COLO829 (cell line): ENCODE measurements at regions not wholly inside any gene's neighbourhood (a gene's known extent, or its start where the extent isn't known, plus 50 kb on each side); places are given as distances from the start of the nearest gene placed in this dataset.
A peak's percentile ranks its signal among the peaks of the same experiment; 100 is the strongest.
"Not testable (repeated sequence)": the region's sequence is repeated elsewhere in the genome, so short reads cannot be mapped to it uniquely, and the experiment has no call there.

Experiments used
- DNase-seq: peaks from one replicate; pipeline ENCODE4 v3.0.0; 2012; ENCODE audit warnings: low spot score

- no peak for DNase-seq
These were observed 478.0 kb upstream of the KLF6 start for GRCh38 chr10:4262870-4263600.

- DNase-seq = no peak
These were observed 477.4 kb upstream of the KLF6 start for GRCh38 chr10:4262449-4262848.

DNA sequence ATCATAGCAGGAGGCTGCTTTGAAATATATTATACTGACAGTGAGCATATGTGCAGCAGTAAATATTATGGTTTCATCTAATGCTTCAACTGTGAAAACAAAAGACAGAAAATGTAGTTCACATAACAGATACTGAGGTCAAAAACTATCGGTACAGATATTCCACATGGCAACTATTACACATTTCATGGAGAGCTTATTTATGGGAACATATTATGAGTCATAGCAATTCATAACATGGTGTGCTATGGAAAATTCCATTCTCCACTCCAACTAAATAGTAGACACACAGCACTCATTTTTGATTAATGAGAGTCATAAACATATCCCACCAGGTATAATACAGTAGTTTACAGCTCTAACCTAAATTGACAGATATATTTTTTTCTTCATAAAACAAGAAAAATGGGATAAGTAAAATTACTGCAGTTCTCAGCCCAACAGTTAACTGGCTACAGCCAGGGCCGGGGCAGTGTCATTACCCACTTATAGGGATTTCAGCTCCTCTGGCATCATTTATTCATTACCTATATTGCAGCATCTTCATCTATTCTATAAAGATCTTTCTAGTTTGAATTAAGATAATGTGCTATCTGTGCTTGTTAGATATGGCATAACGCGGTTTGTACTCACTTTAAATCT lies 475.6 kb upstream of the KLF6 start:
- no peak for DNase-seq

DNA sequence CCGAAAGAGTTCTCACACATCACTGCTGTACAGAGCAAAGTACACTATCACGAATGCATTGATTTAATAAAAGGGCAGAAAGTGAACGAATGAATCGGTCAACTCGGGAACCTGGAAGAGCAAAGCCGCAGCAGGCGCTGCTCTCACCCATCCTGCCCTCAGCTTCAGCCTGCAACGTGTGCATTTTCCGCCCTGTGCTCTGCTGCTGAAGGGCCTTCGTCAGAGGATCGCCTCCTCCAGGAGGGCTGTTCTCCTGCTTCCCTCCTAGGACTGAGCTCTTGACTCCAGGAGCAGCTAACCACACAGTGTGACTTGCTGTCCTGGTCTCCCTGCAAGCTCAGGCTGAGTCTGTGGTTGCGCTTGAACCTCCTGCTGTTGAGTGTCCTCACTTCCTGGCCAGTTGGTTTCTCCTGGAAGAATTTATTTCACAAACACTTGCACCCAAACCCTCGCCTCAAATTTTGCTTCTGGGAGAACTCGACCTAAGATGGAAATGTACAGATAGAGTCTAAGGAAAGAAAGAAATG lies 473.0 kb upstream of the KLF6 start:
- no peak for DNase-seq

DNA sequence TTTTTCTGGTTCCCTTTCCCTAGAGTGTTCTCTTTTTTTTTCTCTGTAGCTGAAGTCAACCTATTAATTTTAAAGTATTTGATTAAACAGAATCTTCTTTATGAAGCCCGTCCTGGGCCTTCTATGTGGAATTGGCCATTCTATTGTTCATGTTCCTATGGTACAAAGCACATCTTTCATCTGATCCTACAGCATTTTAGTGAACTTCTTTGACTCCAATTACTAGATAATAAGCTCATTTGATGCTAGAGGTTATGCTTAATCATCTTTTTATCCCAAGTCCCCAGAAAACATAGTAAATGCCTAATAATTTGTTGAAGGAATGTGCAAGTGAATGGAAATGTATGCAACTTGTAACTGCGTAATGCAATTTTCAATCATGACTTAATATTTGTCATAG lies 472.0 kb upstream of the KLF6 start:
- peak; percentile 45 for DNase-seq

DNA sequence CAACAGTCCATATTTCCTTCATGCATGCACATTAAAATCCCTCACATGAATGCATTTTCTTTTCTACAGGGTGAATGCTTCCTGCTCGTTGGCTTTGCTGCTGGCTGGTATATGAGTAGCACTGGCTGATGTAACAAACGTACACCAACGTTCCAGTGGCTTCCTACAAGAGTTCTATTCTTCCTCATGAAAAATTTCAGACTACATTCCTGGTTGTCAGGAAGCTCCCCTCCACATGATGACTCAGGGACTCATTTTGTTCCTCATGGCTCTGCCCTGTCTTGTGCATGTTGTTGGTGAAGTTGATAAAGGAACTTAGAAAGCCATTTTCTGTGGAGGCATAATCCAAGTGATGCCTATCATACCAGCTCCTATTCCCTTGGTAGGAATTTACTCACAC lies 470.7 kb upstream of the KLF6 start:
- no peak for DNase-seq

GRCh38 chr10:4254101-4254994 lies 469.3 kb upstream of the KLF6 start:
- DNase-seq = no peak

DNA sequence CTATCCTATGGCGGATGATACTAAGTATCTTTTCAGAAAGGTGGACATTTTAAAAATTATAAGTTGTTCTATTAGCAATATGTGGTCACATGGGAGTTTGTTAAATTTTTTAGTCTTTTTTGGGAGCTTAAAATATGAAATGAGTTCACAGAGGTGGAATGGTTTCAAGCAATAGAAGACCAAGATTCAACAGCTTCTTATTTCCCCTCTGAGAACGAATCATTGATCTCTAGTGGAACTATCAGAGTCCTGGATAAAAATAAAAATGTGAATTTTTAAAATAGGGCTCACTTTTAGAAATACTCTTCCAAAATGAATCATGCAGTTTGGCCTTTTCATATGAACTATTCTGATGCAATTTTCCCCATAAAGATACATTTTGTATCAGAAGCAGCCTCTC lies 467.7 kb upstream of the KLF6 start:
- DNase-seq = no peak

- no peak for DNase-seq
These were observed 465.5 kb upstream of the KLF6 start for GRCh38 chr10:4250587-4250887.

DNA sequence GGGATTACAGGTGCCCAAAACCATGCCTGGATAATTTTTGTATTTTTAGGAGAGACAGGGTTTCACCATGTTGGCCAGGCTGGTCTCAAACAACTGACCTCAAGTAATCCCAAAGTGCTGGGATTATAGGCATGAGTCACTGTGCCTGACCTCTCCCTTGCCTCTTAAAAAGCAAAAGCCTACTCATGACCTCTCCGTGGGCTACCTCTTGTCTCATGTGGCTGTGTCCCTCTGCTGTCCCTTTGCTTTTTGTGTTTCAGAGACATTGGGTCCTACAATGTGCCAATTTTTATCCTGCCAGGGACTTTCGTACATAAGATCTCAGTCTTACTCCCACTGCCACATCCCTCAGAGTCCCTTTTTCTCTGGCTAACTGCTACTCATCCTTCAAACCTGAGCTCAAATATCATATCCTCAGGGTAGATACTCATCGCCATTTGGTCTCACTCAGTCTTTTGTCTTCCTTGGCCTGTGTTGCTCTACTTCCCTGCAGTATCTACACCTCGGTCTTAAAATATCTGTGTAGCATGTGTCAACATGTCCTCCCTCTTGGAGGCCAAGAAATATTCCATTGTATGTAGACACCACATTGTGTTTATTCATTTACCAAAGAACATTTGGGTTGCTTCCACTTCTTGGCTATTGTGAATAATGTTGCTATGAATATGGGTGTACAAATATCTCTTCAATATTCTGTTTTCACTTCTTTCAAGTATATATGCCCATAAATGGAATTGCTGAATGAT lies 465.0 kb upstream of the KLF6 start:
- no peak for DNase-seq

- DNase-seq = no peak
These were observed 462.4 kb upstream of the KLF6 start for GRCh38 chr10:4247379-4247778.

DNA sequence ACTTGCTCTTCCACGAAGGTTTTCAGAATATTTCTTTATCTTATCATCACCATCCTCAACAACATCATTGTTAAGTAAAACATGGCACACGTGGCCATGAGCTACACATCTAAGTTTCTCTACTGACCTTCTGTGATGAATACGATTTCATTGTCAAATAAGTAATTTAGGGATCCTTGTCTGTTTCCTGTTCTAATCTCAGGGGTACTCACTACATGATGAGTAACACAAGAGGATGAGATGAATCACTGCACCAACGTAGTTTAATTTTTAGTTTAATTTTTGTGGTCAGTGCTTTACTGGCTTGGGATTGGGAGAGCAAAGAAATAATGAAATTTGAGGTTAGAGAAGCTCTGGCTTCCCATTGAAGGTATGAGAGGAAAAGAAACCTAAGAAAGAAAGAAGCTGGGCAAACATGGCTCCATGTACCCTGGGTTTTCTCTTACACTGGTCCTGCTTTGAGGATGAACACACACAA lies 461.9 kb upstream of the KLF6 start:
- DNase-seq = no peak

DNA sequence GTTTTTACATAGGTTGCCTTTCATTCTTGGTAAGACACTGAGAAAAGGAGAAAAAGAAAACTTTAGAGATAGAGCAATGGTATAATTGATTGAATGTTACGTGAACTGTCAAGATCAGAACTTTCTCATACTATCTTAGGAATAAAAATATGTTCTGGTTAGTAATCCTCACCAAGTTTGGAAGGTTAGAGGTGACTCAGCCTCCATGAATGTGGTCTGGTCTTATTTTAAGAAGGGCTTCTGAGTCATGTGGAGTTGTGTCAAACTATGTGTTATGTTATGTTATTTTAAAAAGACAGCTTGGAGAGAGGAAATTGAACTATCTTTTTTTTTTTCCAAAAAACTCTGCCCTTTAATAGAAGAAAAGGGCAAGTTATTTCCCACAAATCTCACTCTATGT lies 458.6 kb upstream of the KLF6 start:
- peak; percentile 52 for DNase-seq

DNA sequence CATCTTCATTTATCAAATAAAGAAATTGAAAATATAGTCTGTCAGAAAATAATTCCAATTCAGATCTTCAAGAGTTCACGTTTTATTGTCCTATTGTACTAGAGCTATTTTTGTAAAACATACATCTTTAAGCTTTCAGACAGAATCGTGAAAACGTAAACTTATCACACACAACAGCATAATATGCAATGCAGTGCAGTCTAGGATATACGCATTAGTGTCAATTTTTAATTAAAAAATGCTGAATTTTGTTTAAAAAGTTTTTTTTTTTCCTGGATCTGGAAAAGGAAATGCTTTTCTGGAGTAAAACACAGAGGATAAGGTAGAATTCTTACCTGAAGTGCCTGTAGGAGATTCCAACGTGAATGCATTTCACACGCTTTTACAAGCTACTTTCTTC lies 458.2 kb upstream of the KLF6 start:
- DNase-seq = no peak

DNA sequence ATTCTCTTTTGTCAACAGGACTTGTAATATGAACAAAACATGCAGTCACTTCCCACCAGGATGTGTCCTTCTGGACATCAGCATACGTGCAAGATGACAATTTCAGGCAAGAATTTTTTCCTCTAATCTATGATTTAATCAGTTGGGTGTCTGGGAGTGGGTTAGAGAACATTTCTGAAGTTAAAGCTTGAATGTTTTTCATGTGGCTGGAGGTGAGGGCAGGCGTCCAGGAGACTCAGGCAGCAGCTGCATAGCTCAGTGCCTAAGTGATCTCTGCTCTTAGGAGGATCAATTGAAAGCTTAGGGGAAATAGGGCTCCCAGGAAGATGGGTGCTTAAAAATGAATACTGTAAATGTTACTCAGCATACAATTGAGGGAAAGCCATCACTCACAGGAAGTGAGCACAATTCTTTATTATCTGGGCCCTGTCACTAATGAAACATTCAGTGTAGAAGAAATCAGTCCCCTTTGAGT lies 457.6 kb upstream of the KLF6 start:
- no peak for DNase-seq

GRCh38 chr10:4241724-4242345 lies 456.8 kb upstream of the KLF6 start:
- peak; percentile 58 for DNase-seq

DNA sequence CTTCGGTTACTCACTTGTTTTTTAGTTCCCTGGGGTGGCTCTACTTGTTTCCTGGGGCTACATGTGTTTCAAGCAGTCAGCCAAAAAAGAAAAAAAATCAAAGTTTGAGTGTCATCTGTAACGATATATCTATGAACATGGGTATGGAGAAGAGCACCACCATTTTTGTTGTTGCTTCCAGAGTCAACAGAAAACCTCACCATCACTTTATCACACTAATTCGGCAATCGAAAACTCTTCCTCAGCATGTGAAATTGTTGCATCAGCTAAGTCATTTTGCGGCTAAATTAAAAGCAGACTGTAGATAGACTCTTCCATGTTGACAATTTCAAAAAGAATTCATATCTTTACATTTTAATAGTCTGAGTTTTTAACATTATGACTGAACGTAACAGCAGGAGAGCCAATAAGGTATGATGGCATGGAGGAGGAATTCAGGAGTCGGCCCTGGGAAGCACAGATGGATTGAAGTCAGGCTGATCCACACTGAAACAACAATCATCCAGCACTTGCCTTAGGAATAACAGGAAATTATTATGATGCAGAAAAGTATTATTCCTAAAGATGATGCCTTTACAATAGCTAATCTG lies 455.7 kb upstream of the KLF6 start:
- no peak for DNase-seq

DNA sequence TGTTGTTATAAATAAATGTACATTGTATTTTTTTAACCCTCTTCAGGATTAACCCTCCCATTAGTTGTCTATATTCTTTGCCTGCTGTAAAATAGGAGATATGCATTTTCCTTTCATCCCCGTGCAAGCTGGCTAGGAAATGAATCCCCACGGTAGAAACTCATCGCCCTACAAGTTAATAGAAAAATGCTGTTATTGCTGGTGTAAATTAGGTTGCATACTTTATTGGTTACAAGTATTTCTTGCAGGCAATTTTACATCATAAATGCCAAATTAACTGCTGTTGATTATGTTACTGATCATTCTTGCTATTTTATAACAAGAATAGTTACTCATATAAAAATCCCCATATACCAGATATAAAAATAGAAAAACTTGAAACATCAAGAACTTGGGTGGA lies 454.2 kb upstream of the KLF6 start:
- no peak for DNase-seq

DNA sequence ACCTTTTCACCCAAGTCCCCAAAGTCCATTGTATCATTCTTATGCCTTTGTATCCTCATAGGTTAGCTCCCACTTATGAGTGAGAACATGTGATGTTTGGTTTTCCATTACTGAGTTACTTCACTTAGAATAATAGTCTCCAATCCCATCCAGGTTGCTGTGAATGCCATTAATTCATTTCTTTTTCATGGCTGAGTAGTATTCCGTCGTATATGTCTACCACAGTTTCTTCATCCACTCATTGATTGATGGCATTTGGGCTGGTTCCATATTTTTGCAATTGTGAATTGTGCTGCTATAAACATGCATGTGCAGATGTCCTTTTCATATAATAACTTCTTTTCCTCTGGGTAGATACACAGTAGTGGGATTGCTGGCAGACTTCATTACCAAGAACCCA lies 451.9 kb upstream of the KLF6 start:
- DNase-seq = not testable (repeated sequence)

- no peak for DNase-seq
These were observed 449.7 kb upstream of the KLF6 start for GRCh38 chr10:4234661-4235060.

- DNase-seq = no peak
These were observed 446.4 kb upstream of the KLF6 start for GRCh38 chr10:4231439-4231838.
